B cell (primary cell): ENCODE measurements at regions not wholly inside any gene's neighbourhood (a gene's known extent, or its start where the extent isn't known, plus 50 kb on each side); places are given as distances from the start of the nearest gene placed in this dataset.

Experiments used
- ATAC-seq: fragments of 200-7000 bp; cut with Tn5 transposase; one replicate; pipeline ENCODE4 v1.10.0; 2021; ENCODE audit warnings: low read depth, mild to moderate bottlenecking, moderate number of reproducible peaks, moderate library complexity
- CTCF ChIA-PET: fragments of 350-600 bp; sonication (Branson Sonifier 250); formaldehyde crosslinking; loops from one replicate; lab custom pipeline; 2021; ENCODE audit warnings: antibody characterized with exemption, inconsistent platforms; lab: Charles Lee
- POLR2A ChIA-PET: fragments of 350-600 bp; sonication (Branson Sonifier 250); formaldehyde crosslinking; loops from one replicate; lab custom pipeline; 2021; ENCODE audit warnings: antibody characterized with exemption; lab: Charles Lee
- DNase-seq: peaks from one replicate; pipeline ENCODE4 v3.0.0; 2013
- H2AFZ ChIP-seq: 2 replicates; pipeline ENCODE4 v1.6.1; 2012; ENCODE audit warnings: mild to moderate bottlenecking, low read depth, low read length; ENCODE audit not compliant: insufficient read depth, poor library complexity, severe bottlenecking
- H3K27ac ChIP-seq, 2 donors: 1 replicate in 1 of 2; 2 replicates in 1 of 2; pipeline ENCODE4 v1.5.1; 2012 to 2013; ENCODE audit warnings: low read length in 2 of 2, mild to moderate bottlenecking in 2 of 2, moderate library complexity in 1 of 2
- H3K27me3 ChIP-seq, 4 experiments: fragments of 200-600 bp in 1 of 4; sonication (generic) in 1 of 4; replicated peaks in 1 of 4; 1 replicate in 2 of 4; 2 replicates in 2 of 4; pipeline versions ENCODE4 v1.6.1 to v1.7.0; 2013 to 2016; ENCODE audit warnings: low read length in 3 of 4, mild to moderate bottlenecking in 2 of 4, mixed read lengths in 1 of 4, moderate library complexity in 1 of 4; ENCODE audit not compliant: insufficient read depth in 4 of 4, control insufficient read depth in 3 of 4; ENCODE audit errors: control extremely low read depth in 1 of 4
- H3K36me3 ChIP-seq, 2 experiments: replicated peaks in 1 of 2; 1 replicate in 1 of 2; 2 replicates in 1 of 2; pipeline versions ENCODE4 v1.6.1 to v1.7.1; 2013; ENCODE audit warnings: low read length in 1 of 2; ENCODE audit not compliant: insufficient read depth in 2 of 2, control insufficient read depth in 1 of 2; ENCODE audit errors: control extremely low read depth in 1 of 2, extremely low read depth in 1 of 2
- H3K4me1 ChIP-seq, 2 donors: fragments of 200-600 bp in 1 of 2; sonication (generic) in 1 of 2; 1 replicate in 1 of 2; 2 replicates in 1 of 2; pipeline versions ENCODE4 v1.5.1 to v1.6.1; 2013 to 2017; ENCODE audit warnings: low read length in 2 of 2; ENCODE audit not compliant: control insufficient read depth in 2 of 2, insufficient read depth in 2 of 2
- H3K4me2 ChIP-seq: replicated peaks from 2 replicates; pipeline ENCODE3; 2012; ENCODE audit warnings: mild to moderate bottlenecking, low read depth, low read length; ENCODE audit not compliant: poor library complexity, severe bottlenecking
- H3K4me3 ChIP-seq, 5 experiments: fragments of 200-600 bp in 1 of 5; sonication (generic) in 1 of 5; 1 replicate in 3 of 5; 2 replicates in 2 of 5; pipeline versions ENCODE4 v1.5.1 to v1.7.0; 2011 to 2016; ENCODE audit warnings: low read length in 4 of 5, mild to moderate bottlenecking in 4 of 5, low read depth in 2 of 5, control low read depth in 1 of 5, moderate library complexity in 1 of 5; ENCODE audit not compliant: insufficient read depth in 1 of 5; ENCODE audit errors: control extremely low read depth in 1 of 5, extremely low read depth in 1 of 5
- H3K79me2 ChIP-seq: fragments of 200-600 bp; sonication (generic); one replicate; pipeline ENCODE4 v1.6.0; 2016; ENCODE audit warnings: low read length; ENCODE audit not compliant: control insufficient read depth, insufficient read depth
- H3K9ac ChIP-seq: fragments of 200-600 bp; sonication (generic); 2 replicates; pipeline ENCODE4 v1.6.1; 2017; ENCODE audit warnings: mild to moderate bottlenecking, low read length, moderate library complexity
- H3K9me3 ChIP-seq, 3 donors: one replicate each; pipeline versions ENCODE4 v1.6.1 to v1.7.1; 2013; ENCODE audit warnings: low read length in 2 of 3; ENCODE audit not compliant: control insufficient read depth in 2 of 3, insufficient read depth in 1 of 3; ENCODE audit errors: control extremely low read depth in 1 of 3
- H4K20me1 ChIP-seq: 2 replicates; pipeline ENCODE4 v1.6.0; 2012; ENCODE audit warnings: mild to moderate bottlenecking, low read length; ENCODE audit not compliant: insufficient read depth, control insufficient read depth, poor library complexity, severe bottlenecking
- H3K27ac Mint-ChIP-seq: one replicate; pipeline ENCODE4 v1.8.0; 2021; ENCODE audit warnings: mixed read lengths
- H3K27me3 Mint-ChIP-seq: one replicate; pipeline ENCODE4 v1.8.0; 2021; ENCODE audit warnings: mixed read lengths
- H3K4me1 Mint-ChIP-seq: one replicate; pipeline ENCODE4 v1.8.0; 2021; ENCODE audit warnings: mixed read lengths
- H3K4me3 Mint-ChIP-seq: one replicate; pipeline ENCODE4 v1.8.0; 2021; ENCODE audit warnings: mixed read lengths
- H3K9me3 Mint-ChIP-seq: one replicate; pipeline ENCODE4 v1.8.0; 2022; ENCODE audit warnings: mixed read lengths; ENCODE audit not compliant: insufficient read depth
- CTCF ChIP-seq: fragments of 200-600 bp; IDR thresholded peaks from one replicate; pipeline ENCODE4 v1.8.0; 2022; ENCODE audit warnings: antibody characterized with exemption, mild to moderate bottlenecking
- EZH2 ChIP-seq: IDR thresholded peaks from 2 replicates; pipeline ENCODE4 v1.6.1; 2012; ENCODE audit warnings: borderline replicate concordance, low read depth, mild to moderate bottlenecking, moderate library complexity, low read length; ENCODE audit not compliant: insufficient read depth, poor library complexity, severe bottlenecking
- WGBS: methylation state at CpG from one replicate; pipeline ENCODE4 v1.1.5; 2013; ENCODE audit warnings: missing lambda C conversion rate; ENCODE audit not compliant: insufficient coverage; 5-methylcytosine and 5-hydroxymethylcytosine counted together
- intact Hi-C: fragments of 100-400 bp; cut with micrococcal nuclease; formaldehyde crosslinking; loops from one replicate; pipeline ENCODE4 v1.10.0; 2022

GRCh38 chr5:173450188-173450587 is 122.0 kb upstream of the STC2 start:
- Histone ChIP-seq H3K36me3 (no peaks in the 10 kb centered on the region), H3K4me1 (no peaks in the 10 kb centered on the region), H3K79me2 (no peaks in the 10 kb centered on the region), H3K9ac (no peak overlapping the region), H3K9me3 (no peaks in the 10 kb centered on the region), H3K27ac (no peak overlapping the region), H3K27me3 (no peaks in the 10 kb centered on the region), H3K4me3 (no peak overlapping the region), H4K20me1 (no peaks in the 10 kb centered on the region), H3K4me2 (no peak overlapping the region), H2AFZ (no peak overlapping the region)
- ChIA-PET CTCF (no interaction called here), POLR2A (no interaction called here)
- peaks cover 1% of the 10 kb centered on the region for H3K27me3 Mint-ChIP-seq
- H3K4me3 Mint-ChIP-seq, result no peak overlapping the region
- TF ChIP-seq EZH2, result no peak
- TF ChIP-seq CTCF, result no peak
- intact Hi-C loops, result no loop called here
- H3K4me1 Mint-ChIP-seq, result no peaks in the 10 kb centered on the region
- H3K9me3 Mint-ChIP-seq, result no peaks in the 10 kb centered on the region
- ATAC-seq, result no peak
- DNase-seq, result no peak
- no peak overlapping the region for H3K27ac Mint-ChIP-seq
- WGBS, result 100% methylated on average over 4 of the region's 7 CpGs

GRCh38 chr5:173448856-173449255 is 120.6 kb upstream of the STC2 start:
- Mint-ChIP-seq H3K9me3 (no peaks in the 10 kb centered on the region), H3K27me3 (no peaks in the 10 kb centered on the region), H3K4me1 (no peaks in the 10 kb centered on the region), H3K4me3 (no peak overlapping the region), H3K27ac (no peak overlapping the region)
- ChIA-PET CTCF (no interaction called here), POLR2A (no interaction called here)
- Histone ChIP-seq H3K9me3 (peaks cover 0 to 3% (median 0%) of the 10 kb centered on the region in 3 donors), H3K36me3 (no peaks in the 10 kb centered on the region), H2AFZ (no peak overlapping the region), H3K4me3 (no peak overlapping the region), H3K79me2 (no peaks in the 10 kb centered on the region), H3K27me3 (peaks cover 0 to 3% (median 0%) of the 10 kb centered on the region in 4 experiments), H3K4me2 (no peak overlapping the region), H3K9ac (no peak overlapping the region), H3K4me1 (no peaks in the 10 kb centered on the region), H4K20me1 (no peaks in the 10 kb centered on the region), H3K27ac (no peak overlapping the region)
- WGBS, result 91% methylated on average over 6 of the region's 6 CpGs
- intact Hi-C loops, result no loop called here
- DNase-seq (no peak), ATAC-seq (no peak)
- no peak for TF ChIP-seq EZH2
- no peak for TF ChIP-seq CTCF
